Neural progenitor cell (in vitro differentiated cells): ENCODE measurements at regions not wholly inside any gene's neighbourhood (a gene's known extent, or its start where the extent isn't known, plus 50 kb on each side); places are given as distances from the start of the nearest gene placed in this dataset.

Experiments used
- CTCF ChIP-seq: fragments of 200-600 bp; sonication (generic); IDR thresholded peaks from 2 replicates; pipeline ENCODE4 v1.5.1; 2017; ENCODE audit warnings: antibody characterized with exemption, mild to moderate bottlenecking
- EZH2 ChIP-seq: fragments of 200-600 bp; sonication (generic); IDR thresholded peaks from 2 replicates; pipeline ENCODE4 v1.6.1; 2017; ENCODE audit warnings: antibody characterized with exemption, mild to moderate bottlenecking, moderate library complexity
- EZH2phosphoT487 ChIP-seq: fragments of 200-600 bp; sonication (generic); IDR thresholded peaks from 2 replicates; pipeline ENCODE4 v1.6.1; 2017; ENCODE audit warnings: antibody characterized with exemption

GRCh38 chr15:72983801-72984545 lies 68.3 kb upstream of the NEO1 start:
- TF ChIP-seq CTCF, result no peak
- TF ChIP-seq EZH2phosphoT487, result no peak
- TF ChIP-seq EZH2, result no peak
